HG03103 (cell line): ENCODE measurements at regions not wholly inside any gene's neighbourhood (a gene's known extent, or its start where the extent isn't known, plus 50 kb on each side); places are given as distances from the start of the nearest gene placed in this dataset.

Source experiments
- ATAC-seq: cut with Tn5 transposase; IDR thresholded peaks from one replicate; pipeline ENCODE4 v1.9.1; 2021; ENCODE audit warnings: low read depth; ENCODE audit not compliant: unreplicated experiment

GRCh38 chr6:130314271-130314670 lies 51.5 kb upstream of the TMEM200A start:
- no peak for ATAC-seq

GRCh38 chr6:130313206-130313605 lies 52.6 kb upstream of the TMEM200A start:
- ATAC-seq: no peak

- ATAC-seq: no peak
These were observed 56.8 kb upstream of the TMEM200A start for GRCh38 chr6:130309028-130309427.

DNA sequence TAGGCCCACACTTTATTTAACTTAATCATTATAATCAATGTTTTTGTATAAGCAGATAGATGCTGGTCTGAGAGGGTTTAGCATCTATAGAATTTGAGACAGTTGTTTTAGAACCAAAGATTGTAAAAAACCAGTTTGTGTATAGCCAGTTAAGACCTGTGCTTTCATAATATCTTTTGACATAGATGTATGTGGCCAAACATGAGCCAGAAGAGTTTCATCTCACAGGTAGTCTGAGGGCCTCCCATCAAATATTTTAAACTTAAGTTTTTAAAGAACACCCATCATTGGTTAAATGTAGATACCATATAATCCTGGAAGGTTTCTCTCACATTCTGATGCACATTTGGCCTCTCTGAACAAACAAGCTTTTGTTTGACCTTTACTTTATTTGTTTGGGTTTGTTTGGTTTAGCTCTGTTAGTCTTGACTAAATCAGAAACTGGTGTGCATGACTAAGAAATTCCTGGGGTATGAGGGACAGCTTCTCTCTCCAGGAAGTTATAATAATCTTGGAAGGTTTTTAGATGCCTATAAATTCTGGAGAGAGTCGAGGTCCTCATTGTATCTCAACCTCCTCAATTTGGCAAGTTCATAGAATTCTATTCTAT lies 58.0 kb upstream of the TMEM200A start:
- ATAC-seq: no peak

DNA sequence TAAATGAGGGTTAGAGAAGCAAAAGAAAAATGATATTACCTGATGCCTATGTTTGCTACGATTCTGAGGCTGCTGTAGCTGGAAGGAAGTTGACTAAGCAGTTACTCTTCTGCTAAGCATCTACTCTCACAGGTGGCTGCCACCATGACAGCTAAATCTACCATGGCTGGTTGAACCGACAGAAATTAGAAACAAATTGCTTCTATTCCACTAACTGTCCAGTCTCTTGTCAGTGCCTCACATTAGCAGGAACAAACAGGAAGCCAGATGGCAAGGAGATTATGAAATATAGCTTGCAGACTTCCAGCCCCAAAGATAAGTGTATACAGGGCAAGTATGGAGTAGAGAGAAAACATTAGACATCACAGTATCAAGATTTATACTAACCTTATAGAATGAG lies 59.4 kb upstream of the TMEM200A start:
- no peak for ATAC-seq

DNA sequence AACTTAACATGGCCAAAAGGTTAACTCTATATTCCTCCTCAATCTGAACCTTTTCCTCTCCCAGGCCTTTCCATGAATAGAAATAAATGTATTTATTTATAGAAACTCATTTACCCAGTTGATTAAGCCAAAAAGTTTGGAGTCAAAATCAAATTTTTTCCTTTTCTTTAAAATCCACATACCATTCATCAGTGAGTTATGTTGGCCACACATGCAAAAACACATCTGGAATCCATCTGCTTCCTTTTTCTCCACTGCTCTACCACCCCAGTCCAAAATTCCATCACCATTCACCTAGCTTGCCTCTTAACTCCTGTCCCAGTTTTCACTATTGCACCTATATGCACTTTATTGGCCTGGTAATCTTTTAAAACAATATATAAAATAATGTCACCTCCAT lies 62.4 kb upstream of the TMEM200A start:
- no peak for ATAC-seq

DNA sequence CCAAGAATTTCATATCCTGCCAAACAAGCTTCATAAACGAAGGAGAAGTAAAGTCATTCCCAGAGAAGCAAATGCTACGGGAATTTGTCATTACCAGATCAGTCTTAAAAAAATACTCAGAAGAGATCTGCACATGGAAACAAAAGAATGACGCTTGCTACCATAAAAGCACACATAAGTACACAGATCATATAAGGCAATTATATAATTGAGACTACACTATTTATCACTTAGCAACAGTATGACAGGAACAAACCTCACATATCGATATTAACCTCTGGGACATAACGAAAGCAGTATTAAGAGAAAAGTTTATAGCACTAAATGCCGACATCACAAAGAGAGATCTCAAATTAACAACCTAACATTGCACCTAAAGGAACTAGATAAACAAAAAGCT lies 67.6 kb upstream of the TMEM200A start:
- ATAC-seq: no peak

GRCh38 chr6:130296854-130297253 lies 69.0 kb upstream of the TMEM200A start:
- no peak for ATAC-seq

DNA sequence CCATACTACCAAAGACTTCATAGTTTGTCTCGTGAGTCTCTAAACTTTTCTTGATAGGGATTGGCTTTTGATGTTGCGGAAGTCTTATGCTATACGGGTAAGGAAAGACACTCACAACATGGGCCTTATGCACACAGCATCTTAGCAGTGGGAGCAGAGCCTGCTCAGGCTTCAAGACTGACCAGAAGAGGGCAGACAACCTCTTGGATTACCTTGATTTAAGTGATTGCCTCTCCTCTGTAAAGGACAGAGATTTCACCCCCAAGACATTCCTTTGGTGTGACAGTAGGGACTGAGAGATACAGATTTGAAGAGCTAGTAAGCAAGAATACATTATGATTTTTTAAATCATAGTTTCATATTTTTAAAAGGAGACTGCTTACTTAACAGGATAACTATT lies 71.0 kb upstream of the SAMD3 start:
- ATAC-seq: no peak

GRCh38 chr6:130288065-130288464 lies 65.3 kb upstream of the SAMD3 start:
- ATAC-seq: no peak

DNA sequence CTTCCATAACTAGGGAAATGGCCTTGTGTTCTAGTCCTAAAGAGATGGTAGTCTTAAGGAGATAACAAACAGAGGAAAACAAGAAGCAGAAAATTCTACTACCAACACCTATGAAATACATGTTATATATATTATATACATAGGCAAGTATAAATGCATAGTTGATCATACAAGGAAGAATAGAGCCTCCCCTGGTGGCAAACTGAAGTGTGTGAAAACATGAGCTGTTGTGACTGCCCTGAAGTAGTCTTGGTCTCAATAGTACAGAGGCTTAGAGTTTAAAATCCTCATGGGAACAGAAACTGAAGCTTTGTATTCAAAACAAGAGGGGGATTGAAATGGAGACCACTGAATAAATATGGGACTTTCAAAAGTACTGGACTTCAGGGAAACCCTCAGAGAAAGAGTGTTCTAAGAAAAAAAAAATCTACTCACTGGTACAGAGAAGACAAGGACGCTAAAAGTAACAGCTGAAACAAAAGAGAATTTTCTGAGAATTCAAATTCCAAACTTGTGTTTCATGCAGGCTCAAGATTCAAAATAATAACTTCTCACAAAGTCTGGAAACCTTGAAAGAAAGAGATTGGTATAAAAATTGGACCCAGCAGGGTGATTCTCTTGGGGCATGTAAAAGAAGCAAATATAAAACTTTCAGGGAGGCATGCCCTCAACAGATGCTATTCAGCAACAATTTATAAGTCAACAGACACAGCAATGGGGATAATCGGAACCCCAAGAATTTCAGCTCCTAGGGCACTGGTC lies 59.7 kb upstream of the SAMD3 start:
- ATAC-seq: peak; percentile 67

GRCh38 chr6:130276507-130276906 lies 53.8 kb upstream of the SAMD3 start:
- ATAC-seq: no peak

- ATAC-seq: no peak
These were observed 51.3 kb upstream of the SAMD3 start for GRCh38 chr6:130274007-130274406.
